Breast epithelium (tissue), 3 donors: ENCODE measurements at regions not wholly inside any gene's neighbourhood (a gene's known extent, or its start where the extent isn't known, plus 50 kb on each side); places are given as distances from the start of the nearest gene placed in this dataset.
"Not testable (repeated sequence)": the region's sequence is repeated elsewhere in the genome, so short reads cannot be mapped to it uniquely, and the experiment has no call there.

Experiments
- CTCF ChIP-seq, 3 donors: fragments of 450-650 bp; IDR thresholded peaks; one replicate each; pipeline ENCODE4 v1.5.1; 2016 to 2017; ENCODE audit warnings: antibody characterized with exemption in 3 of 3, mild to moderate bottlenecking in 3 of 3, moderate library complexity in 3 of 3
- POLR2A ChIP-seq: fragments of 450-650 bp; IDR thresholded peaks from one replicate; pipeline ENCODE4 v1.6.1; 2016; ENCODE audit warnings: antibody characterized with exemption, mild to moderate bottlenecking, moderate library complexity
- POLR2AphosphoS5 ChIP-seq, 3 donors: sonication (generic); formaldehyde crosslinking; IDR thresholded peaks; one replicate each; pipeline ENCODE4 v1.6.1; 2017; ENCODE audit warnings: antibody characterized with exemption in 3 of 3

DNA sequence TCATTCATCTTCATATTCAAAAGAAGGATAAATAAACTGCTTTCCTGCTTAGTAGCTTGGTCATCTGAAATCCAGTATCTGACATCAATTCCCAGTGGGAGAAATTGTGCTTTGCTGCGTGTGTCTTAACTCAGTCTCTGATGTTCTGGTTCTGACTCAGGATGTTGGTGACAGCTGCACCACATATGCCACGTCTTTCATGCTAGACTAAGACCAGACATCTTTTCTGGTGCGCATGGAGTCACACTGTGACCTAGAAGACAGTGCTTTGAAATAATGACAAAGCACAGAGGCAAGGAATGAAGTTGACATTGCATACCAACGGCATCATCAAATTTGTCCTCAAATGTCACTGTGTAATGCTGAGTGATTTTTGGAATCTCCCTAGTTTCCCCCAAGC is 308.8 kb upstream of the PLGLB1 start:
- not testable (repeated sequence) for TF ChIP-seq CTCF (IDR thresholded peaks at IDR 0.05); POLR2A; POLR2AphosphoS5 (IDR thresholded peaks at IDR 0.05)
